ENCODE measurements at regions not wholly inside any gene's neighbourhood (a gene's known extent, or its start where the extent isn't known, plus 50 kb on each side); places are given as distances from the start of the nearest gene placed in this dataset.

DNA sequence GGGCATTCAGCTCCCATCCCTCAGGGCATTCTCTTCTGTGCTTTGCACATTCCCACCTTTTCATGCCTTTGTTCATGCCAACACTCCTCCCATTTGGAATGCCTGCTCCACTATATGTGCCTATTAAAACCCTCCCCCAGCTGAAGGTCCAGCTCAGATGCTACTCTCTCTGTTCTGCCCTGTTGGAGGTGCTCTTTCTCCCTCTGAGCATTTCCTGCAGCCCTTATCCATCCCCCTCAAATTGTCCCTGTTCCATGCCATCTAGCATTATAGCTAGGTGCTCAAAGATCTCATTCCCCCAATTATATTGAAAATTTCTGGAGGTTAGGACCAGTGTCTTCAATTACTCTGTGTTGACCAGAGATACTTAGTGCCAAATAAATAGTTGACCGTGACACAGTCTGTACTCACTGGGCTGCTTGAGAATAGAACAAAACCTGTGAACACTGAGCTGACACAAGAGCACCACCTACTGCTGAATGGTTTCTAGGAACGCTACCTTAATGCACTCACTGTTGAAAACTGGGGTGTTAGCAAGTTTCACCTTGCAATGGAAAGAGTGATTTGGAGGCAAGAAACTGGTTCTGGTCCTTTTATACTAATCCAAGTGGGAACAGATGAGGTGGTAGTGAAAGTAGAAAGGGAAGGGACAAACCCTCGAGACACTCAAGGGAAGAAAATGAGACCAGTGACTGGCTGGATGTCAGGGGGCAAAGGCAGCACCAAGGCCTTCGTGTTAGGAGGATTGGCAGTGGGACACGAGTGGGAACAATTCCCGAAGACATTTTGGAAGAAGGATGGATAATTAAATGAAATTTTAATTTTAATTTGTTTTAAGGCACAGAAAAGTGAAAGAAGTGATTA lies 289.8 kb upstream of the ROPN1 start:
- DNase-seq = peak; percentile 41

DNA sequence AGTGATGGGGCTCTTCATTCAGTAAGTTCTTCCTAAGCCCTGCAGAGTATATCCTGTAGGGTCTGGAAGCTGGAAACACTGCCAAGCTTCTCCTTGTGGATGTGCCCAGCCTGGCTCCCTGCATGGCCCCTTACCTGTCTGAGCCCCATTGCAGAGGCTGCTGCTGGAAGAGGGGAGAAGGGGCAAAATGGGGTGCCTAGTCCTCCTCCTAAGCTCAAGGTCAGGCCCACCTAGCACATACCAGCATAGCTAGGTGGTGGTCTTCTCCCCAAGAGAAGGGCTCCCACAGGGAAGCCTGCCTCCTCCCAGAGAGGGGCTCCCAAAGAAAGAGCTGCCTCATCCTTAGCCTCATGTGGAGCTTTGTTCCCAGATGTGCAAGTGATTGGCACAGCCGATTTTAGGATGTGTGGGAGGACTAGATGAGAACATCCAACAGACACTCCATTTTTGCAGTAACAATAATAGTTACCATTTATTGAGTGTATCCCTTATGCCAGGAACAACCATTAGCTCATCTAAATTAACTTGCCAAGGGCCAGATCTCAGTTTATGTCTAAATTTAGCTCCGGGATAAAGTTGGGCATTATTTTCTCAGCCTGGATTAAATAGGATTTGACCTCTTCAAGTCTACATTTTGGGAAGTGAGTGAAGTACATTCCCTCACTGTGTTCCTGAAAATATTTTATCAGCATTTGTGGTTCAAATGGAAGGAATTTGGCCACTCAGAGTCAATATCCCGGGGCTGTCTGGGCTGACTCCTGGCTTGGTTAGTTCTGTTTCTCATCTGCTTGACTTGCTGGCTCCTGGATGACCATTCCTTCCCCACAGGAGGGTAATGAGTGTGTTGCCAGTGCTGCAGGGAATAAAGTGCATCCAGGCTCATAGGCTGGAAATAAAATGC lies 291.1 kb upstream of the ROPN1 start:
- no peak for DNase-seq

DNA sequence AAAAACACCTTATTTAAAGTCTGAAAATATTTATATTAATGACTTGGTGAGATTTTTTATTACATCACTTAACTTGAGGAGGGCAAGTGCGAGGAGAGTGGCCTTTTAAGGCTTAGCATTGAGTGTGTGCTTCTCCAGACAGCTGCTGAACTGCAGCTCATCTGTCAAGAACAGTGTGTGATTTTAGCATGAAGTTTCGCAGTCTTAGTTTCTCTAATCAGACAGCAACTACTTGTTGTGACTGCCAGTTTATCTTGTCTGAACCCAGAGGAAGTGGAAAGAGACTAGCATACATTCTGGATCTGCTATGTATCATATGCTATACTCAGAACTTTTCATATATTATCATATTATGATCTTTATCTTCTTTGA lies 291.7 kb upstream of the ROPN1 start:
- DNase-seq = no peak

DNA sequence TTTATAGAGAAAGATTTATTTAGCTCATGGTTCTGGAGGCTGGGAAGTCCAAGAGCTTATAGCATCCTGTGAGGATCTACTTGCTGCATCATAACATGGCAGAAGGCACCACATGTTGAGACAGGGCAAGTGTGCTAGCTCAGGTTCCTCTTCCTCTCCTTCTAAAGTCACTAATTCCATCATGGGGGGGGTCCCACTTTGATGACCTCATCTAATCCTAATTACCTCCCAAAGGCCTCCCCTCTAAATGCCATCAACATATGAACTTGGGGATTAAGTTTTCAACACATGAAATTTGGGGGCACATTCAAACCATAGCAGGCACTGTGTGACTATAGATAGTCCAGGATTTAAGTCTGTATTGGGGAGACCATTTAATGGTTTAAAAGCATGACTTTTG lies 297.1 kb upstream of the ROPN1 start:
- no peak for DNase-seq

DNA sequence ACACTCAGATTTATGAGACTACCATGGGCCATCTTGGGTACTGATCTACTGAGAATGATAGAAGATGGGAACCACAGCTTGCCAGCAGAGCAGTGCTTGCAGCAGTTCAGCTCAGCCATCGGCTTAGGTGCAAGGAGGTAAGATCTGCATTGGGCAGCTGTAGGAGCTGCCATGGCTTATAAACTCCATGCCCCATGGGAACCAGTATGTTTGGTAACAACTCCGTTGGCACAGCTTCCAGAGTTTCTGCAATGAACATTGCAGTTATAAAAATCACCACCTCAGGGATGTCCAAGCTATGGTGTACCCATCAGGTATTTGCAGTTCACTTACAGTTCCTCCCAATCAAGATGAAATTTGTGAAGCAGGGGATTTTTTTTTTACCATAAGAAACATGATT lies 299.1 kb upstream of the ROPN1 start:
- no peak for DNase-seq

DNA sequence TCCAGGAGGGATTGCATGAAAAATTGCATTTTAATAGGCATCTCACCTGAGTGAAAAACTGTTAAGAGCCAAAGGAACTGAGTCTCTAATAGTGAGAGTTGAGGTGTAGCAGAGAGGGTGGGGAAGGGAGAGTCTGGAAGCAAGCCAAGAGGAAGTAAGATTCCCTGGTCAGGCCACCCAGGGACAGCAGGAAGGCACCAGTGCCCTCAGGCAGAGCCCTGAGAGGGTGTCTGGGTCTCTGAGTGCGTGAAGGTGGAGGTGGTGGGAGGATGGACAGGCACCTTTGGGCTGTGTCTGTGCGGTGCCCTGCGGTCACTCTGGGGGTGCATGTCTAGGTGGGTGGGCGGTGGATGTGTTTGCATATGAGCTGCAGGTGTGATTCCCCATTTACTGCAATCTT lies 300.4 kb upstream of the ROPN1 start:
- DNase-seq = peak; percentile 15

DNA sequence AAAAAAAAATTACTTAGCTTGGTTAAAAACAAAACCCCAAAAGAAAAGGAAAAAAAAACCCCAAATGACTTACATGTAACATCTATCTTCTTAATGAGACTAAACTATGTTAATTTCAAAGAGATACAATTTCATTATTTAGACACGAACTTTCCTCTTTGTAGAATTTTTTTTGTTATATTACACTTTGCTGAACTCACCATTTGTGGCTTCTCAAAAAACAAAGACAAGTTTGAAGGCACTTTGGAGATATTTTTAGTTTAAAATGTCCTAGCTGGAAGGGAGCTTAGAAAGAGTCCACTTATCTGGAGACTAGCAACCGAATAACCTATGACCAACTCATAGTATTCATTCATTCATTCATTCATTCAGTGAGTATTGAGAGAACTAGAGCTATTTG lies 301.7 kb upstream of the ROPN1 start:
- no peak for DNase-seq

DNA sequence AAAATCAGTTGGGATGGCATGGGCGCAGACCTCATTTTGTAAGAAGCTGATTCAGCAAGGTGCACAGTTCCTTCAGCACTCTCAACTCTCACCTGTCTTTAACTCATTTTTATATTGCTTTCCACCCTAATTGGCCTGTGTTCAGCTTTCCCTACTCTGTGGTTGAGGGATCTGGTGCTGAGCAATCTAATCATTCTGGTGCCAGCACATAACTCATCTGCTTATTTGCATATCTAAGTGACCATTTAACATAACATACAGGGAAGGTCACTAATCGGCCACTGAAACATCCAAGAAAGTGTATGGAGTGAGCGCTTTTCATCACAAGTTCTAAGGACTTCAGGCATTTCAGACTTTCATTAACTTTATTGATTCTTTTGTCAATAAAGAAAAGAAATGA lies 303.4 kb upstream of the ROPN1 start:
- peak; percentile 24 for DNase-seq

DNA sequence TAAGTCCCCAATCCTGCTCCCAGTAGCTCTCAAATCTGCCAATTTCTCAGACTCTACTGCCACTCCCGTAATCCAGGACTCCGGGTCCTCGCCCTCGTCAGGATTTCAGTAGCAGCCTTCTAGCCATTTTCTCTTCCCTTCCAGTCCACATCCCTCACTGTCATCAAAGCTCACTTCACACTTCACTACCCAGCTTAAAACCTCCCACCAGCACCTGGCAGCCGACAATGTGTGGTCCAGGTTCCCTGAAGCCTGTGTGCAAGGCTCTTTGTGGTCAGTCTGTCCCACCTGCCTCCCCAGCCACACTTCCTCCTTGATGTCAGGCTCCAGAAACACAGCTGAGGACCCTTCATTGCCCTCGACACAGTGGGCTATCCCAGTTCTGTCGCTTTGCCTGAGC lies 304.5 kb upstream of the ROPN1 start:
- DNase-seq = peak; percentile 17

DNA sequence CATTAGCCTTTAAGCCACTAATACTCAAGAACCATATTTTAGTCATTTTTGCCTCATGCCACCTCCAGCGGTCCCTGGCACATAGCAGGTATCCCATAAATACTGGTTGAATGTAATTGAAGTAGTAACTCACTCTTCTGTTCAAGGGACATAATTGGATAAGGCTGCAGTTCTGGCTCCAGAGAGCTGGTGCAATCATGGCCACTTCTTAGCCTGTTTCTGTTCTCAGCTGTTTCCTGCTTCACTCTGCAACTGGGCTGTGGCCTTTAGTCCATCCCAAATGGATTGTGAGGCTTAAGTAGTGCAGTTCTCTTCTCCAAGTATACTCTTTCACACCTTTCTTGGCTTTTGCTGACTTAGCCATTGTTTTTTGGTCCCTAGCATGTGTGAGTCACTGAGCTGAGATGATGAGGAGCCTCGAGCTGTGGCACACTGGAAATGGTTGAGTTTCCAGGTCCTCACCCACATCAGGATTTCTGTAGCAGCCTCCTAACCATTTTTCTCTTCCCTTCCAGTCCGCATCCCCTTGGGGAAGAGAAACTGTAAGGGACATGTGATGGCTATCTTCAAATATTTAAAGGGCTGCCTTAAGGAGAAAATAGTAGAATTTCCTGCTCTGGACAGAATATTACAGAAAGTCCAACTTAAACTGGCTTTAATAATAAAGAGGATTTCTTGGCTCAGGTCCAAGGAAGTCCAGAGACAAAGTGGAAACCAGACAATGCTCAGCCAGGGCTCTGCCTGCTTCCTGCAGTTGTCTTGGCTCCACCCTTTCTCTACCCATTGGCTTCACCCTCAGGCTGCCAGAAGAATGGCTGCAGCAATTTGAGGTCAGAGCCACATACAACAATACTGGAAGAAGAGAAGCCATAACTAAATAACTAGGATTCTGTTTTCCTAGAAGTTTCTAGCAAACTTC lies 305.4 kb upstream of the ROPN1 start:
- peak; percentile 9 for DNase-seq

DNA sequence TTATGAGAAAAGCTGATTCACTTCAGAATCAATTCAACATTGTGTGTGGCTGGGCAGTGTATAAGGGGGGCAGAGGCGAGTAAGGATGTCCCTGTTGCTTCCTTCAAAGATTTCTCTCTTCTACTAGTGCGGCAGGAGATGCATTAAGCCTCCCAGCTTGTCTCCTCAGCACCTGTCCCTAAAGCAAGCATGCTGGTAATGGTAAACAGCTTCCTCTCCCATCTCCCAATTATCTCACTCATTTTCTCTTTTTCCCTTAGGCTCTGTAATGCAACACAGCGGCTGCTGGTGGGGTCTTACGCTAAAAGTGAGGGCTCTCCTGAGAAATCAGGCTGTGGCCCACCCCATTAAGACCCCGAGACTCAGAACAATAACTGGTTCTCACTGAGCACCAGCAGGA lies 306.4 kb upstream of the ROPN1 start:
- no peak for DNase-seq

DNA sequence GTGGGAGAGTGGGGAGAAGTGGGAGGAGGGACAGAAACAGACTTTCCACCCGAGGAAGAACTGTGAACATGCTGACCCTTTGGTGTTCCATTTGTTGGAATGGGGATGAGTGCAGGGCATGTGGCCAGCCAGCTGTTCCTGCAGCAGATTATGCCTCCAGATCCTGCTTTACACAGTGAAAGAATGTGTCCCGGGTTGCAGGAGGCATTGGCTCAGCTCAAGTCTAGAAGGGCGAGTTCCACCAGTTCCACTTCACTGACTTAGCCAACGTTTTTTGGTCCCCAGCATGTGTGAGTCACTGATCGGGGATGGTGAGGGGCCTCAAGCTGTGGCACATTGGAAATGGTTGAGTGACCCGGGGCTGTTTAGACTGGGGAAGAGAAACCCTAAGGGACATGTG lies 307.0 kb upstream of the ROPN1 start:
- DNase-seq = no peak

DNA sequence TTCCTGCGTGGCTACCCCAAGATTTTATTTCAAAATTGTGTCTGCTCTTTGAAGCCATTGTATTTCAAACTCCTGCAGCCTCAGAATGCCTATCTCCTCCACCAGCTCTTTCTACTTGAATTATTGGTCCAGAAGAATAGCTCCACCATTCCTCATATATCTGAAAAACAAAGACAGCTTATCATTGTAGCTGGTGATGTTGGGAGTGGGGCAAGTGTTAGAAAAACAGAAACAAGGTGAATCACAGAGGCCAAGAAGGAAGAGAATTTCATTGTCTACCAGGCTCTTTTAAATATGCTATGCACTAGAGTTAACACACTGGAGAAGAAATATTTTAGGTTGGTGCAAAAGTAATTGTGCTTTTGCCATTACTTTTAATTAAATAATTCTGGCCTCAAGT lies 307.9 kb upstream of the ROPN1 start:
- DNase-seq = no peak

DNA sequence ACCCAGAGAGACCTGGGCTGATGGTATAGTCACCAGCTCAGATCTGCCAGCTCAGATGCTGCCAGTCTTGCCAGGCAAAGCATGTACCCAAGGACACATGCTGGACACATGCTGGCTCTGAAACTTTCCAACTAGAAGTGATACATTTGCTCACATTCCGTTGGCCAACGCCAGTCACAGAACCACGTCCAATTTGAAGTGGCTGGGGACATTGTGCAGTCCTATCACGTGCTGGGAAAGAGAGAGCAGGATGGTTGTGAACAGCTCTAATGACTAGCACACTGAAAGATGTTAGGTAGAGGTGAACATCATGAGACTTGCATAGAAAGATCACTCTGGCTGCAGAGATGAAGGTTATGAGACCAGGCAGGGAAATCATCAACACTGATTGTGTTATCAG lies 308.5 kb upstream of the ROPN1 start:
- no peak for DNase-seq

DNA sequence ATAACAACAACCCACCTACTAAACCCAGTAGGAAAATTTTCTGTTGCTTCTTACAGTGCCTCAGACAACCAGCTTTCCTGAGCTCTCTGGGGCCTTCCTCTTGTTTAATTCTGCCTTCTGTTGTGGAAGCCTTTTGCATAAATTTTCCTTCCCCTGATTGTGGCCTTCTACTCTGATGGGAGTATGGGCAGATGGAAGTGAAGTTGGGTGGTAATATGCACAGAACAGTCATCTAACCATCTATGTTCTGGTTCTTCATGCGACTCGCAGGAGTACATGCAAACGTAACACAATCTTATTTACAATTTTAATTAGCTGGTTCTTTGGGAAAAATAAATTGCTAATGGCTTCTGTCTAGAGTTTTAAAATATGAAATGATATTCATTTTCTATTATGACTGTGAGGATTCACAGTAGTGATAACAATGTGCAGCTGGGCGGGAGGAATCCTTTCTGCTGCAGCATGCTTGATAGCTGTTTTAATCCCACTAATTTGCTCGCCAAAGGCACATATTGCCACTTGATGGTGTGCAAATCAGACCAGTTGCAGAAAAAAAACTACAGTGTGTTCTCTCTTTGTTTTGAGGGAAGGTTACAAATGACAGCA lies 311.5 kb upstream of the ROPN1 start:
- no peak for DNase-seq

DNA sequence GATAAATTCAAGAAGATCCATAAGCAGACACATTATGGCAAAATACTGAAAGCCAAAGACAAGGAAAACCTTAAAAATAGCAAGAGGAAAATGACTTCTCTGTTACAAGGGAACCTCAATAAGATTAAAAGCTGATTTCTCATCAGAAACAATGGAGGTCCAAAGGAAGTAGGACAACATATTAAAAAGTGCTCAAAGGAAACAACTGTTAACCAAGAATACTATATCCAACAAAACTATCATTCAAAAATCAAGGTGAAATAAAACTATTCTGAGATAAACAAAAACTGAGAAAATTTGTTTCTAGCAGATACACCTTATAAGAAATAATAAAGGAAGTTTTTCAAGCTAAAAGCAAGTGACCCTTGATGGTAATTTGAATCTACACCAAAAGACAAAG lies 314.7 kb upstream of the ROPN1 start:
- no peak for DNase-seq

DNA sequence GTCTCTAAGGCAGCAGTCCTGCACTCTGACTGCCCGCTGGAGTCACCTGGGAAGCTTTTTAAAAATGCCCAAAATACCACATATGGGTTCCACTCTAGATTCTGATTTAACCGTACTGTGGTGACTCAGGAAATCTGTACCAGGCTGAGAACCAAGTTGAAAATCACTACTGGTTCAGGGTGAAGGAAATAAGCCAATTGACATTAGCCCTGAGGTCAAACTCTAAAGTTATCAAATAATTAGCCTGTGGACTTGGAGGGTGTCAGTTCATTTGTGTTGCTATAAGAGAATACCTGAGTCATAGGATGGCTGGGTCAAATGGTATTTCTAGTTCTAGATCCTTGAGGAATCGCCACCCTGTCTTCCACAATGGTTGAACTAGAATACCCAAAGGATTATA lies 321.7 kb upstream of the ROPN1 start:
- DNase-seq = no peak

DNA sequence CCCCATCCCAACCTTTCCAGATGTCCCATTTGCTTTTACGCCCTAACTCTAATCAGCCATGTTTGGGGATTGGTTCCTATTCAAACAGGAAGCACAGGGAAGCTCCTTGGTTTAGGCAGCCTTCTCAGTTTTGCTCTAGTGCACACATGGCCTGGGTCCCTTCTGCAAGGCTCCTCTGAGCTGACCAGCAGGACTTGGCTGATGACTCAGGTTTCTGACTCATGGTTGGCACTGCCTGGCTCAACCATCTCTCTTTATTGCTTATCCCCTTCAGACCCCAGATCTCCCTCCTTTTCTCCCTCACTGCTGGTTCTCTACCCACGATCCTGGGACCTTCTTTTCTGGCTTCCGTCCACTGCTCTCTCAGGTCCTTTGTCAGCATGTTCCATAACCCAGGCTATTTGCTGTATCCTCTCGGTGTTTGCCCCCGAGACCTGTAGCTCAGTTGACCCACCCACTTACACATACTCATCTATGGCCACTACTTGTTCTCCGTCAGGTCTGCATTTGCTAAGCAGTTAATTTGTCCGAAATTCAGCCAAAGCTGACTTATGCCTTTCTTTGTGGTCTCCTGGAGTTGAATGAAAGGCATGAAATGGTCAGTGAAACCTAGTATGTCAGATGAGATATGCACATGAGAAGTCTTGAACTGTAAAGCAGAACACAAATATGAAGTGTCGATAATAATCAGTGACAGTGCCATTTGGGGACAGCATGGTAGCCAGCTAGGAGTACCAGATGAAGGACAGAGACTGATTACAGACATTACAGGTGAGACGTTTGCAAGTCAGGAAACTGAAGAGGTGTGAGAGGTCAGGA lies 323.5 kb upstream of the ROPN1 start:
- DNase-seq = no peak

DNA sequence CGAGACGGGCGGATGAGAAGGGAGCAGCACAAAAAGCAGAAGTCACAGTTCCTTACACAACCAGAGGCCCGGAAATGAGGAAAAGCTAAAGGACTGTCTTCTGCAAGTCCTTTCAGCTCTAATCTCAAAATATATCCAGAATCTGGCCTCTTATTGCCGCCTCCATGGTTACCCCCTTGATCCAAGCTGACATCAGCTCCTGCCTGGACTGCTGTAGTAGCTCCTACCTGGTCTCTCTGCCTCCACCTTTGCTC lies 324.0 kb upstream of the ROPN1 start:
- no peak for DNase-seq

DNA sequence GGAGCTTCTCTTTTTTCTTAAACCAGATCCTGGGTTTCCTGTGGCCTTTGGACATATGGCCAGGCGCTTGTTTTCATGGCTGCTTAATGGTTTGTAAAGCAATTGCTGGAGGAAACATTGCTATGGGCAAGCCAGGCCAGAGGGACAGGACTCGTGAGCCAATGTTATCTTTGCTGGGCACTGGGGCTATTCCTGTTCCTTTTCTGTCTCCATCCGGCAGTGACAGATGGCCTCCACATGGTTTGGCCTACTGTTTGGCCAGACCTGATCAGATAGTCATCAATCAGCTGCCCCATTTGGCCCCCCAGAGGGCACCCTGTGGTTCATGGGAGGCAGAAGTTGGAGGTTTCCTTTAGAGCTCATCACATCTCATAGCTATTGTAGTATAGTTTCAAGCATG lies 326.1 kb upstream of the ROPN1 start:
- no peak for DNase-seq

DNA sequence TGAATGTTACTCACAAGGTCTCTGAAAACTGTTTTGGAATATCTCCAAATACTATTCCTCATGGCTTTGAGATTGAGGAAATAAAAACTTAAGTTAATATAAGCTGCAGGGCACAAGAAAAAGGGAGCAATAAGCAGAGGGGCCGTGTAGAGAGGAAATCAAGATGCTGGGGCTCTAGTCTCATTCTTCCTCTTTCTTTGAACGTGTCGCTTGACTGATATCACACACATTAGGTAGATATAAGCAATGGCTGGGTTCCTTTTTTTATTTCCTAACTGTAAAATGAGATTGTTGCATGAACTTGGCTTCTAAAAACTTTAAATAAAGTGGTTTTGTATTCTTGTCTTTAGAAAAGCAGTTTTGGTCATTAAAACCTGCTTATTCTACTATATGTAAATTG lies 326.7 kb upstream of the ROPN1 start:
- no peak for DNase-seq

DNA sequence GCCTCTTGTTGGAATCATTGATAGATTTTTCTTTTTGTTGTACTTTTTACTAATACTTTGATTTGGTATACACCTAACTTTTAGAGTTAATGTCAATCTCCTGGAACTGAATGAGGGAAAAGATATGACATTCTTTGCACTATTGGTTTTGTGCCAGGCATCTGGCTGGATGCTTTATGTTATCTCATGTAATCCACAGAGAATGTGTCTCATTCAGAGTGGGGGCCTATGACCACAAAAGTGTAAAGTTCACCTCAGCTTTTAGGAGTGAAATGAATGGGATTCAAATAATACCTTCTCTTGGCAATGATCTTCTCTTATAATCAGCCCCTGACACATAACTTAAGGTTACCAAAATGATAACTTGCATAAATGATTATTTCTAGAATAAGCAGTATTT lies 329.1 kb upstream of the ROPN1 start:
- DNase-seq = no peak
